AG10803 (cell line): ENCODE measurements at regions not wholly inside any gene's neighbourhood (a gene's known extent, or its start where the extent isn't known, plus 50 kb on each side); places are given as distances from the start of the nearest gene placed in this dataset.

Experiments used
- DNase-seq: peaks from one replicate; pipeline ENCODE4 v3.0.0; 2010; ENCODE audit warnings: low read depth
- H3K4me3 ChIP-seq: 2 replicates; pipeline ENCODE4 v1.5.1; 2011; ENCODE audit warnings: mild to moderate bottlenecking, low read length, control low read depth
- CTCF ChIP-seq: conservative IDR thresholded peaks from 2 replicates; pipeline ENCODE4 v1.5.1; 2011; ENCODE audit warnings: mild to moderate bottlenecking, low read length, control low read depth, inconsistent platforms

GRCh38 chr22:47933226-47933625, 1170.8 kb downstream of the TBC1D22A start:
- H3K4me3 ChIP-seq: no peak overlapping the region
- DNase-seq: no peak
- TF ChIP-seq CTCF: no peak

- no peak for TF ChIP-seq CTCF
- no peak overlapping the region for H3K4me3 ChIP-seq
- no peak for DNase-seq
Measured at GRCh38 chr22:47929646-47930185, 1167.3 kb downstream of the TBC1D22A start.

GRCh38 chr22:47929073-47929472, 1166.6 kb downstream of the TBC1D22A start:
- no peak overlapping the region for H3K4me3 ChIP-seq
- DNase-seq: no peak
- no peak for TF ChIP-seq CTCF

- no peak overlapping the region for H3K4me3 ChIP-seq
- no peak for DNase-seq
- TF ChIP-seq CTCF: no peak
Measured at GRCh38 chr22:47928631-47929030, 1166.2 kb downstream of the TBC1D22A start.

GRCh38 chr22:47927648-47928210, 1165.3 kb downstream of the TBC1D22A start:
- DNase-seq: no peak
- TF ChIP-seq CTCF: no peak
- H3K4me3 ChIP-seq: no peak overlapping the region

GRCh38 chr22:47923011-47923427, 1160.6 kb downstream of the TBC1D22A start:
- no peak for TF ChIP-seq CTCF
- no peak overlapping the region for H3K4me3 ChIP-seq
- DNase-seq: no peak

GRCh38 chr22:47921906-47922305, 1159.5 kb downstream of the TBC1D22A start:
- TF ChIP-seq CTCF: no peak
- H3K4me3 ChIP-seq: no peak overlapping the region
- DNase-seq: no peak
